Spleen (tissue), 11 donors: ENCODE measurements at regions not wholly inside any gene's neighbourhood (a gene's known extent, or its start where the extent isn't known, plus 50 kb on each side); places are given as distances from the start of the nearest gene placed in this dataset.
A peak's percentile ranks its signal among the peaks of the same experiment; 100 is the strongest.

Experiments used
- DNase-seq: peaks from one replicate; pipeline ENCODE4 v3.0.0-alpha.2; 2020
- H3K27ac ChIP-seq, 8 donors: fragments of 200-600 bp; sonication (generic) in 7 of 8; 1 replicate in 4 of 8; 2 replicates in 4 of 8; pipeline versions ENCODE4 v1.5.0 to v1.8.0; 2016 to 2021; ENCODE audit warnings: inconsistent platforms in 4 of 8, mild to moderate bottlenecking in 4 of 8, moderate library complexity in 1 of 8
- H3K27me3 ChIP-seq, 7 donors: fragments of 200-600 bp; sonication (generic) in 6 of 7; replicated peaks in 1 of 7; 1 replicate in 4 of 7; 2 replicates in 3 of 7; pipeline versions ENCODE4 v1.5.0 to v1.8.0; 2016 to 2021; ENCODE audit warnings: inconsistent platforms in 3 of 7, mild to moderate bottlenecking in 1 of 7
- H3K36me3 ChIP-seq, 6 donors: fragments of 200-600 bp; sonication (generic) in 5 of 6; 1 replicate in 4 of 6; 2 replicates in 2 of 6; pipeline versions ENCODE4 v1.5.0 to v1.8.0; 2016 to 2021; ENCODE audit warnings: inconsistent platforms in 2 of 6
- H3K4me1 ChIP-seq, 6 donors: fragments of 200-600 bp; sonication (generic) in 5 of 6; 1 replicate in 3 of 6; 2 replicates in 3 of 6; pipeline versions ENCODE4 v1.5.0 to v1.8.0; 2016 to 2021; ENCODE audit warnings: inconsistent platforms in 3 of 6
- H3K4me3 ChIP-seq, 8 donors: fragments of 200-600 bp; sonication (generic) in 7 of 8; 1 replicate in 4 of 8; 2 replicates in 4 of 8; pipeline versions ENCODE4 v1.5.0 to v1.8.0; 2016 to 2021; ENCODE audit warnings: inconsistent platforms in 4 of 8, mild to moderate bottlenecking in 4 of 8, moderate library complexity in 2 of 8
- H3K9me3 ChIP-seq, 8 donors: fragments of 200-600 bp; sonication (generic) in 7 of 8; 1 replicate in 4 of 8; 2 replicates in 4 of 8; pipeline versions ENCODE4 v1.5.0 to v1.8.0; 2016 to 2021; ENCODE audit warnings: inconsistent platforms in 4 of 8
- POLR2A ChIP-seq, 3 donors: fragments of 450-650 bp; IDR thresholded peaks; one replicate each; pipeline ENCODE4 v1.5.1; 2017; ENCODE audit warnings: antibody characterized with exemption in 3 of 3, mild to moderate bottlenecking in 1 of 3
- POLR2AphosphoS5 ChIP-seq, 3 donors: sonication (generic); formaldehyde crosslinking; IDR thresholded peaks; one replicate each; pipeline ENCODE4 v1.5.1; 2017; ENCODE audit warnings: antibody characterized with exemption in 3 of 3
- WGBS, 5 donors: extraction: QIAGEN DNeasy Blood & Tissue Kit in 3 of 5; methylation state at CpG; one replicate each; pipeline versions ENCODE4 v1.1.5 to v1.1.7; 2013 to 2018; 5-methylcytosine and 5-hydroxymethylcytosine counted together
- intact Hi-C: fragments of 100-400 bp; cut with DNase I; formaldehyde crosslinking; loops from one replicate; pipeline ENCODE4 v1.15.0; 2023; ENCODE audit warnings: low total_unique reads
- TF ChIP-seq, protein P1 (sequence below), 11 experiments: fragments of 200-600 bp in 7 of 11; fragments of 450-650 bp in 4 of 11; sonication (generic) in 4 of 11; IDR thresholded peaks in 8 of 11; conservative IDR thresholded peaks in 3 of 11; 1 replicate in 7 of 11; 2 replicates in 4 of 11; pipeline versions ENCODE4 v1.4.0 to v1.8.0; 2016 to 2021; ENCODE audit warnings: antibody characterized with exemption in 11 of 11, inconsistent platforms in 4 of 11, mild to moderate bottlenecking in 1 of 11
- donor health status: healthy with polysubstance abuse.
- donor health status: DM: no; HTN: no; CAD: no; lungs with moderate emphysema.
- donor health status: DM: no; HTN: no; CAD: no.
- donor health status: Bipolar disorder and iron deficiency.
- donor health status: healthy.
- donor health status: DM: no; HTN: no; CAD: no.
- donor health status: DM: yes; HTN: yes; CAD: no.

DNA sequence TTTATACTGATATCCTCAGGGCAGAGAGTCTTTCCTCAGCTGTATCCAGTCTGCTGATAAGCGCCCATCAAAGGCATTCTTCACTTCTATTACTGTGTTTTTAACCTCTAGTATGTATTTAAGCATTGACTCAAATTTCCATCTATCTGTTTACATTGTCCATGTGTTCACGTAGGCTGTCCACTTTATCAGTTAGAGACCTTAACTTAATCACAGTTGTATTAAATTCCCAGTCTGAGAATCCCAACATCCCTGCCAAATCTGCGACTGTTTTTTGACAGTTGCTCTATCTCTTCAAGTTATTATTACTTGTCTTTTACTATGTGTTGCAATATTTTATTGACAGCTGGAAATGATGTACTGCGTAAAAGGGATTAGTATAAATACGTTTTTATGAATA lies 1613.7 kb upstream of the MIR17HG start:
- intact Hi-C loops = no loop called here
- H3K4me3 ChIP-seq = no peak overlapping the region
- H3K36me3 ChIP-seq = no peaks in the 10 kb centered on the region
- TF ChIP-seq POLR2AphosphoS5 (IDR thresholded peaks at IDR 0.05) = no peak
- TF ChIP-seq POLR2A (IDR thresholded peaks at IDR 0.05) = no peak
- no peaks in the 10 kb centered on the region for H3K4me1 ChIP-seq
- 72 to 84% (median 77%) methylated on average over 5 of the region's 5 CpGs for WGBS, 5 donors
- H3K9me3 ChIP-seq = peaks cover 0 to 10% (median 0%) of the 10 kb centered on the region in 8 donors
- H3K27me3 ChIP-seq = no peaks in the 10 kb centered on the region
- no peak for DNase-seq
- H3K27ac ChIP-seq = no peak overlapping the region

DNA sequence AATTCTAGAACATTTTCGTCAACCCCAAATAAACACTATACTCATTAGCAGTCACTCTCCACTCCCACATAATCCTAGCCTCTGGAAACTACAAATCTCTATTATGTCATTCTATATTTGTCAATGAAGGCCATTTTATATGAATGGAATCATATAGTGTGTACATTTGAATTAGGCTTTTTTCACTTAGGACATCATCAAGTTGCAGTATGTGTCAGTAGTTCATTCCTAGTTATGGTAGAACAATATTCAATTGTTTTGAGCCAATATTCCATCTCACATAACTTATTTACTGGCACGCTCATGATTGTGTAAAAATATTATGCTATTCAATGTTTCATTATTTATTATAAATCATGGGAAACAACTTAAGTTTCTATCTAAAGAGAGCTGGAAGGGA lies 1610.4 kb upstream of the MIR17HG start:
- no peaks in the 10 kb centered on the region for H3K36me3 ChIP-seq
- H3K4me1 ChIP-seq = no peaks in the 10 kb centered on the region
- WGBS, 5 donors = 78 to 87% (median 81%) methylated on average over 2 of the region's 2 CpGs
- no peak for DNase-seq
- H3K27me3 ChIP-seq = no peaks in the 10 kb centered on the region
- no peak overlapping the region for H3K4me3 ChIP-seq
- TF ChIP-seq POLR2A (IDR thresholded peaks at IDR 0.05) (no peak), POLR2AphosphoS5 (IDR thresholded peaks at IDR 0.05) (no peak)
- TF ChIP-seq, protein P1, sequence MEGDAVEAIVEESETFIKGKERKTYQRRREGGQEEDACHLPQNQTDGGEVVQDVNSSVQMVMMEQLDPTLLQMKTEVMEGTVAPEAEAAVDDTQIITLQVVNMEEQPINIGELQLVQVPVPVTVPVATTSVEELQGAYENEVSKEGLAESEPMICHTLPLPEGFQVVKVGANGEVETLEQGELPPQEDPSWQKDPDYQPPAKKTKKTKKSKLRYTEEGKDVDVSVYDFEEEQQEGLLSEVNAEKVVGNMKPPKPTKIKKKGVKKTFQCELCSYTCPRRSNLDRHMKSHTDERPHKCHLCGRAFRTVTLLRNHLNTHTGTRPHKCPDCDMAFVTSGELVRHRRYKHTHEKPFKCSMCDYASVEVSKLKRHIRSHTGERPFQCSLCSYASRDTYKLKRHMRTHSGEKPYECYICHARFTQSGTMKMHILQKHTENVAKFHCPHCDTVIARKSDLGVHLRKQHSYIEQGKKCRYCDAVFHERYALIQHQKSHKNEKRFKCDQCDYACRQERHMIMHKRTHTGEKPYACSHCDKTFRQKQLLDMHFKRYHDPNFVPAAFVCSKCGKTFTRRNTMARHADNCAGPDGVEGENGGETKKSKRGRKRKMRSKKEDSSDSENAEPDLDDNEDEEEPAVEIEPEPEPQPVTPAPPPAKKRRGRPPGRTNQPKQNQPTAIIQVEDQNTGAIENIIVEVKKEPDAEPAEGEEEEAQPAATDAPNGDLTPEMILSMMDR (IDR thresholded peaks at IDR 0.05 in 8 of 11, conservative IDR thresholded peaks at IDR 0.05 in 3 of 11) = no peak
- H3K9me3 ChIP-seq = peaks cover 0 to 13% (median 0%) of the 10 kb centered on the region in 8 donors
- intact Hi-C loops = no loop called here
- no peak overlapping the region for H3K27ac ChIP-seq

DNA sequence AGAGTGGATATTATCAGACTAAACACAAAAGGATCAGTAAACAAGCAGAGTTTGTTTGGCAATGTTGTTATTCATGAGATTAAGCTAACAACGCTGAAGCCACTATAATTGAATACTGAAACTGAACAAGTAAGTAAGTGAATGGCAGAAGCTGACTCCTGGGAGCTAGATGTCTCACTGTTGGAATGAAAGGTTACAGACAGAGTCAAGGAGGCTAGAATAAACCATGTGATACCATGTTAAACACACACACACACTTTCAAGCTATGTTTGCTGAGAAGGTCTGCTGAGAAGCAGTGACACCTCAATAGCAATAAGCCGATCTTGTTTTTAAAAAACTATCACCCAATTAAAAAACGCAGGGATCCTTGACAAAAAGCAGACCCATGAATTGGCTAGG lies 1609.4 kb upstream of the MIR17HG start:
- H3K4me1 ChIP-seq = no peaks in the 10 kb centered on the region
- TF ChIP-seq, protein P1 (IDR thresholded peaks at IDR 0.05 in 8 of 11, conservative IDR thresholded peaks at IDR 0.05 in 3 of 11) = no peak
- TF ChIP-seq POLR2AphosphoS5 (IDR thresholded peaks at IDR 0.05) = no peak
- TF ChIP-seq POLR2A (IDR thresholded peaks at IDR 0.05) = no peak
- intact Hi-C loops = no loop called here
- no peaks in the 10 kb centered on the region for H3K27me3 ChIP-seq
- 79 to 88% (median 84%) methylated on average over 3 of the region's 3 CpGs for WGBS, 5 donors
- H3K27ac ChIP-seq = no peak overlapping the region
- H3K36me3 ChIP-seq = no peaks in the 10 kb centered on the region
- no peak overlapping the region for H3K4me3 ChIP-seq
- DNase-seq = no peak
- H3K9me3 ChIP-seq = peaks cover 0 to 13% (median 0%) of the 10 kb centered on the region in 8 donors

DNA sequence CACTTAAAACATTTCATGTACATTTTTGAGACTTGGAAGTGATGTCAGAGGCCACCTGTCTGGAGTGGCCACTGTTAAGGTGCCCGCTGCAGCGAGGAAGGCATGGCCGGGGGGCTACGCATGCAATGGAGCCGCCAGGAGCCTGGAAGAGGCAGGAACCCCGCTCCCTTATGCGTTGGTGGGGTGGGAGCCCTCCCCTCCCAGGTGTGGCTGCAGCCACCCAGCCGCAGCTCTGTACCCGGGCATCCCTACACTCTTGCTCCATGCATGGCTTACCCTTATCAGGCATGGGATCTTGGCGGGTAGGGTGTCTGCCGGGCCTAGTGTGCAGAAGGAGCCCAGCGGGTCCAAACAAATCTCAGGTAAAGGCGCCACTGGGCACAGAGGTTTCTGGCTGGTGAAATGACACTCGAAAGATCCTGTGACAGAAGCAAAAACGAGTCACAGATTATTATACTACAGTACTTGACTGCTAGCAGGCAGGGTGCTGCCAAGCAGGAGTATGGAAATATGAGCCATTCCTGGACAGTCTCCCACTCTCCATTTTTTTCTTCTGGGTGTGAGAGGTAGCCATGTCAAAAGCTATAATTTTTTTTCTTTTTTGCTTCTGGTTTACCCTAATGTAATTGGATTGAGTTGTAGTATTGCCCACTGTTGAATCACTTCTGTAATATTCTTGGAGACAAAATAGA lies 1606.3 kb upstream of the MIR17HG start:
- H3K4me3 ChIP-seq = no peak overlapping the region
- TF ChIP-seq, protein P1 (IDR thresholded peaks at IDR 0.05 in 8 of 11, conservative IDR thresholded peaks at IDR 0.05 in 3 of 11) = no peak
- TF ChIP-seq POLR2AphosphoS5 (IDR thresholded peaks at IDR 0.05) = no peak
- no peak for TF ChIP-seq POLR2A (IDR thresholded peaks at IDR 0.05)
- intact Hi-C loops = no loop called here
- WGBS, 5 donors = 71 to 90% (median 85%) methylated on average over 12 to 15 of the region's 15 CpGs
- DNase-seq = peak; percentile 60
- no peaks in the 10 kb centered on the region for H3K36me3 ChIP-seq
- H3K27ac ChIP-seq = no peak overlapping the region
- H3K9me3 ChIP-seq = peaks cover 0 to 6% (median 0%) of the 10 kb centered on the region in 8 donors
- no peaks in the 10 kb centered on the region for H3K4me1 ChIP-seq
- no peaks in the 10 kb centered on the region for H3K27me3 ChIP-seq
